HG03060 (cell line): ENCODE measurements at regions not wholly inside any gene's neighbourhood (a gene's known extent, or its start where the extent isn't known, plus 50 kb on each side); places are given as distances from the start of the nearest gene placed in this dataset.

Experiments used
- ATAC-seq: cut with Tn5 transposase; IDR thresholded peaks from one replicate; pipeline ENCODE4 v1.9.1; 2021; ENCODE audit warnings: low read depth, moderate number of reproducible peaks; ENCODE audit not compliant: unreplicated experiment

DNA sequence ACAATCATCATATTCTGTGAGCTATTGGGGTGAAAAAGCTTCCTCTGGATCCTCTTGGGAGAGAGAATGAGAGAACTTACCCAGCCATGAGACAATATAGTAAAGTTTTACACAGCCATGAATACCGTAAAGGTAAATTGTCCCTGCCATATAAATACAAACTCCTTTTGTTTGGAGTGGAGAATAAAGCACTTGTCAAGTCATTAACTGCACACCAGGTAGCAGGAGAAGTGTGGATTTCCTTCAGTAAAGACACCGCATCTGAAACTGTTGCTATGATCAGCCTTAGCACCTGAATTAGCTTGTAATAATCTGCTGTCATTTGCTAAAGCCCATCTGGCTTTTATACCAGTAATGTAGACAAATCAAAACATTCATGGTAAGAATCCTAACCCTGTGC lies 336.6 kb upstream of the SLCO3A1 start:
- no peak for ATAC-seq

DNA sequence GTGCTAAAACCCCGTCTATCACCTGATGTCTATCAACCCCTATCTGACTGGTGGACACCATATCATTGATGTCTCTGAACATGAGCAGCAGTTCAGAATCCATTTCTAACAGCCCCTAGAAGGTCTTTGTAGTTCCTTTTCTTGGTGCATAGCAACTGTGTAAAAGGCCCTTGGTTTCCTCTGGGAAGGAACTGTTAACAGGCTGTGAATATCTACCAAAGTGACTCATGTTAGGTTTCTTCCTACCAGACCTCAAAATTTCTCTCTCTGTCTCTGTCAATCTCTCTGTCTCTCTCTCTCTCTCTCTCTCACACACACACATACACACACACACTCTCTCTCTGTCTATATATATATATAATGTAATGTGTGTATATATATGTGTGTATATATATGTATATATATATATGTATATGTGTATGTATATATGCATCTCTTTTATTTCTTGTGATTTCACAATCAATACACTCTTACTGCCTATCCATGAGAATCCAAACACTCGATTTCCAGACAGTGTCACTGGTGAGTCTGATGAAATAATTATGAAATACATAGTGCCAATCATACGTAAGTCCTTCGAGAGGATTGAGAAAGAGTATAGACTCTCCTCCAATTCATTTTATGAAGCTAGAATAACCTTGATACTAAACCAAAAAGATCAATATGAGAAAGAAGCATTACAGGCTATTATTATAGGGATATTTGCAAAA lies 335.9 kb upstream of the SLCO3A1 start:
- ATAC-seq, result no peak

DNA sequence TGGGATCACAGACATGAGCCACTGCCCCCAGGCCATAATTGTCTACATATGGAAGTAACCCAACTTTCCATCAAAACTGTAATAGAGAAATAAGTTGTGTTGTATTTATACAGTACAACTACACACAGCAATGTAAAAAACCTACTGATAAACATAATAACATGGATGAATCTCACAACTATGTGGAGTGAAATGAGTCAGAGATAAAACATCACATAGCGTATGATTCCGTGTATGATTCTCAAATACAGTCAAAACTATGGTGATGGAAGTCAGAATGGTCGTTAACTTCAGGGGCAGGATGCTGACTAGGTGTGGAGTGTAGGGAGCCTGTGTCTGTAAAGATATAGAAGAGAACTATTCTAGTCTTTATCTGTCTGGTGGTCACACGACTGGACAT lies 332.7 kb upstream of the SLCO3A1 start:
- ATAC-seq, result no peak

DNA sequence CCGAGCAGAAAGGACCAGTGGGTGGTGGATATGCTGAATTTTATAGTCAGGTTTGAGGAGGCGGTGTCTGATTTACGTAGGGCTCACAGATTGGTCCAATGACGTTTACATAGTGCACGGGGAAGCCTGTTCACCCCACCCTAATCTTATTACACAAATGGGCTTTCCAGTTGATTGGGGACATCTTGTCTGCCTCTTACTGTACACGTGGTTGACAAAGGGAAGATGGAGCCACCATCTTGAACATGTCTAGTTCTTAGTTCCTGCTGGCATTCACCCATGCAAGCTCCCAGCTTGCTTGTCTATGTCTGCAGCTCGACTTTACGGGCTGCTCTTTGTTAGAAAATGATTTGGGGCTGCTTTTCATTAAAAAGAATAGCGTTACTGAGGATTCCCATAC lies 332.0 kb upstream of the SLCO3A1 start:
- no peak for ATAC-seq

DNA sequence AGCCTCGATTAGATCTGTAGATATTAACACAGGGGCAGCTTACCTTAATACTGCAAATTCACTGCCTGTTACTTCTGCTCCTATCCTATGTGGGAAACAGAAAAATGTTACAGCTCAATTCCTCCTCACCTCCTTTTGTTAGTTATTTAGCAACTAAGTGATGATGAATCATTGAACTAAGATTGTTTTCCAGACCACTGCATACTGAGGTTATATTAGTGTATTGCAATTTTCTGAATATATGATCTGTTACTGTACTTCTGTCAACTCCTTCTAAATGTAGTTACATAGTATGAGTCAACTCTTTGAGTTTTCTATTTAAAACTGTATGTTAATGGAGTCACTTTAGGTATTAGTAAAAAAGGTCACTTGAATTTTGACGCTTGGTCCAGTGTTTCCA lies 331.5 kb upstream of the SLCO3A1 start:
- ATAC-seq, result no peak

DNA sequence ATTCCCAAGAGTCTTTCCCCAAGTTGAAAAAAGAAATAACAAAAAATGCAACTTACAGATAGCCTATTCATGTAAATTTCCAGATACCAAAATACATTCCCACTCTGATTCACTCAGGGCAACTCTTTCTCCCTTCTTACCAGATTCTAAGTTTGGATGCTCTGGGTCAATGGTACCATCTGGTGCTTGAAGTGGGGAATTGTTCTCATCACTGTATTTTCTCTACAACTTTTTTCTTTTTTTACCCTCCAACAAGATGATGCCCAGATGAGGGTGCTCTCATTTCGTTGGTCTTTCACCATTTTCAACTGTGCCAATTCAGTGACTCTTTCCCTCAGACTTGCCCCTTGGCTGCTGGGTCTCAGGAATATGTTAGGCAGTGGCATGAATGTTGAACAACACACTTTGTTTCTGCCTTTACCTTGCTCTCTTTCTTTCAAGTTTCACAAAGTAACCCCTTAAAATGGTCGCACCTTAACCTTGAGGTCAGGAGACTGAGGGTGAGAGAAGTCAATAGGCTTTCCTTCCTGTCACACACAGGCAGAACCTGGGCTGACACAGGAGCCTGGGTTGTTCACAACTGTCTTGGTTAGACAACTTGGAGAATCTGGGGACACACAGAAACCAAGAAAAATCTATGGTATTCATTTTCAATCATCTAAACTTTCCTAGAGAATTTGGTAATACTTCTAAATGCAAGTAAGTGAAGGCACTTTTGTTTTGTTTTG lies 330.7 kb upstream of the SLCO3A1 start:
- no peak for ATAC-seq

DNA sequence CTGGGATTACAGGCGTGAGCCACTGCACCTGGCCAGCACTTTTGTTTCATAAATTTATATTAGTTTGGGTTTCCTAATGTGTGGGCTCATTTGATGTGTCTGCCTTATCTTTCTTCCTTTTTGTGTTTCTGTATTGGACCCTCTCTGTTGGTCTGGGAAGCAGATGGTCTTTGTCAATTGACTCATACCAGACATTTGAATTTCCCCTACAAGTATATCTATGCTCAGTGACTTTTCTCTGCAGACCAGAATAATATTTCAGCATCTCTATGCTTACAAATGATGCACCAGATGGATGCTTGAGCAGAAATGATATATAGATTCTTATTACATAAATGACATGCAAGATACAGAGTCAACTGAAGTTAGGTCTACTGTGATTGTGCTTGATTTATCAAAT lies 329.9 kb upstream of the SLCO3A1 start:
- no peak for ATAC-seq

DNA sequence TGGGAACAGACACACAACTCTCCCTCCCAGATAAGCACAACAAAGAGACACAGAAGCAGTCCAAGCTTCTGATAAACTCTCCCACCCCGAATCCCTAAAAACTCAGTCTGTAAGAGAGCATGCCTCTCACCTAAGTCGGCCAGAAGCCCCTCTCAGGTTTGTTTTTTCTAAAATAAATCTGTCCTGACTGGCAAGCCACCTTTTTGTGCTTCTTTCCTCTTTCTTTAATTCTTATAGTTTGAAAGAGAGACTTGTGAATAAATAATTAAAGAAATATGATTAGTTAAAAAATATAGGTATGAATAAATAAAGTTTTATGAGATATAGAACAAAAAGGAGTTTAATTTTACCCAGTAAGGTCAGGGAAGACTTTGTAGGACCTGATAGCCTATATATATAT lies 329.0 kb upstream of the SLCO3A1 start:
- ATAC-seq, result no peak

DNA sequence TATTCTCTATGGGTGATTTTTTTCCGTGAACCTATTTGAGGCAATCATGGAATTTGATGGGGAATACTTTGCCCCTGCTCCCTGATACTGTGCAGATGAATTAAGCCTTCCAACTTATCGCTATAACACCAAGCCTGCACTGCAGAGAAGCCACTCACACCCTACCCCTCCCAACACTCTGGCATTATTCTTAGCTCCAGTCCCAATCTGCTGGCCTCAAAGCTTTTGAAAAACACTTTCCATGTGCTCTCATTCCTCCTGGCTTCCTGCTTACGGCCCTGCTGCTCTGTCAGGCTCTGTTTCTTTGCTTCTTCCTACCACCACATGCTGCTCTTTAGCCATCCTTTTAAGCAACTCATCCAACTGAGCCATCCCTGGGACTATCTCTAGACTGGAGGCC lies 327.8 kb upstream of the SLCO3A1 start:
- ATAC-seq, result no peak

DNA sequence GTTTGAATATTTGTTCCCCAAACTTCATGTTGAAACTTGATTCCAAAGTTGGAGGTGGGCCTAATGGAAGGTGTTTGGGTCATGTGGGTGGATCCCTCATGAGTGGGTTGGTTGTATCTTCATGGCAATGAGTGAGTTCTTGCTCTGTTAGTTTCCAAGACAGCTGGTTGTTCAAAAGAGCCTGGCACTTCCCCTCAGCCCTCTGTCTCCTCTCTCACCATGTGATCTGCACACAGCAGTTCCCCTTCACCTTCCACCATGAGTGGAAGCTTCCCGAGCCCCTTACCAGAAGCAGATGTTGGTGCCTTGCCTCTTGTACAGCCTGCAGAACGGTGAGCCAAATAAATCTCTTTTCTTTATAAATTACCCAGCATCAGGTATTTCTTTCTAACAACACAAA lies 327.1 kb upstream of the SLCO3A1 start:
- no peak for ATAC-seq

DNA sequence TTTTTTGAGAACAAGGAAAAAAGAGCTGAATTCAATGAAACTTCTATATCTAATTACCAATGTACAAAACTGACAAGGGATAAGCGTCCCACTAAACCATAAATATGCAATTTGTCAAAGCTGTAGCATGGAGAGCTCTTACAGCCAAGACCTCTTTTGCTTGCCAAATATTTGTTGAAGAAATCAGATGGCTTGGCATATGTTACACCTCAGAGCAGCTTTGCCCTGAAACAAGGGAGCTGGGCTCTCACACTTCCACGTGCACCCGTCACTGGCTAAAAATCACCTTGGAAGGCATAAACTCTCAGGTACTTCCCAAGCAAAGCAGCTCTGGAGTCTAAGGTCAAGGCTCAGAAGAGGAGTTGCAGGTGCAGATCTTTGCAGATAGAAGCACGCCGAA lies 324.7 kb upstream of the SLCO3A1 start:
- no peak for ATAC-seq

DNA sequence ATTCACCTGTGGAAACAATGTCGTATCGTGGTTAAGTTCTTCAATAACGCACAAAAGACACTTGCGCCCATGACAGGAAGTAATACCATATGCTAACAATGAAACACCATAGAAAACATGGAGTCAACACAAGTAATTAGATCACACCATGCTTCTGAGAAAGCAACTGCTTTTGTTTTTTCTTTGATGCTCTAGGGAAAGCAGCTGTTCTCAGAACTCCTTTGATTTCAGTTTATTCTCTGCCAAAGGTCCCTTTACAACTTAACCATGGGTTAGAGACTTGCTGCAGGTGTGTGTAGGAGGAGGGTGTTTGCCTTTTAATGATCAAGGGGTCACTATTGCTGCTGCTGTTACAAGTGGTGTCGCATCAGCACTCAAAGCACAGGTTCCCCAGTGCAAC lies 324.0 kb upstream of the SLCO3A1 start:
- no peak for ATAC-seq

DNA sequence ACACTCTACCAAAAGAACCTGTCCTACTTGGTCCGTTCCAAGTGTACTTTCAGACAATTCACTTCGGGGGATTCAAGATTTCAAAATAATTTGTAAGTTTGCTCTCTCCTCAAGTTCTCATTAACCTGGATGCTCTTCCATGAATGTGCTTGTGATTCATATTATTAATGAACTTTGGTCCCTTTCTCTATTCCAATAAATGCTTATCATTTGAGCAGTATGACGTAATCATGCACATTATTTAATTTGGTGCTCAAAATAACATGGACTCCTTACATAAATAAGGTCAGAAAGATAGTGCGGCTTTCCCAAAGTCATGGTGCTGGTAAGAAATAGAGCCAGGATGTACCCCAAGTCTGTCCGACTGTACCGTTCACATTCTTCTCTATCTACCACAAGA lies 323.2 kb upstream of the SLCO3A1 start:
- no peak for ATAC-seq

DNA sequence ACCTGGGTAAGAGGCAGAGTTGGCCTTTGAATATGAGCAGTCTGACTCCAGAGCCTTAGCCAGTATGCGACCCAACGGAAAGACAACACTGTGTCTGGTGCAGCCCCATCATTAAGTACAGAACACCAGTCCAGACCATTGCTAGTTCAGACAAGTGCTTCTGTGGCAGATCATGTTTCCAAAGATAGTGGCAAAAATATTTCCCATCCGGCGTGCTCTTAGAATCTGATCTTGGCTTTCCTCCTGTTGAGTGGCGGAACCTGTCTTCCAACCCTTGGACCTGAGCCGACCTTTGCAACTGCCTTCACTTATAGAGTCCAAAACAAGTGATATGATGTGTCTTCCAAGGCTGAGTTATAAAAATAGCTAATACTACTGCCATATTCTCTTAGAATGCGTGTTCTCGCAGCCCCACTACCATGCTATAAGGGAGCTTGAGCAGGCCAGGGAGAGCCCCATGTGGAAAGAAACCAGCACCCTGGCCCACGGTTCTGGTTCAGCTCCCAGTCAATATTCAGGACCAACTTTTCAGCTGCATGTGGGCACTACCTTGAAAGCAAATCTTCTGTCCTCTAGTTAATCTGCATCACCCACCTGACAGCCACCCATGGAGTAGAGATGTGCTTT lies 322.4 kb upstream of the SLCO3A1 start:
- ATAC-seq, result no peak

DNA sequence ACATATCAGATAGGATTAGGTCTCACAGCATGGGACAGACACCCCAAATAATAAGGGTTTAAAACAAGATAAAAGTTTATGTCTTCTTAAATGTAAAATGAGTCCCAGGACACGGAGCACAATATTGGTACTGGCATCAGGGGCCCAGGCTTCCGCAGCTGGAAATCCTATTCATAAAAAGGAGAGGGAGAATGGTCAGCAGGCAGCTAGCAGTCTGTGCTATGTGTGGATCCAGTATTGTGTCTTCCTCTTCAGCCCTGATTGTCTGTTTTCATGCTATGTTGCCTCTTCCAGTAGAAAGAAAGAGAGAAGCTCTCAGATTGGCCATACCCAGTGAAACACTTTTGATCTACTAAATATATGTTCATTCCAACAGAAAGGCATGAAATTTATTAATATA lies 319.3 kb upstream of the SLCO3A1 start:
- ATAC-seq, result no peak

DNA sequence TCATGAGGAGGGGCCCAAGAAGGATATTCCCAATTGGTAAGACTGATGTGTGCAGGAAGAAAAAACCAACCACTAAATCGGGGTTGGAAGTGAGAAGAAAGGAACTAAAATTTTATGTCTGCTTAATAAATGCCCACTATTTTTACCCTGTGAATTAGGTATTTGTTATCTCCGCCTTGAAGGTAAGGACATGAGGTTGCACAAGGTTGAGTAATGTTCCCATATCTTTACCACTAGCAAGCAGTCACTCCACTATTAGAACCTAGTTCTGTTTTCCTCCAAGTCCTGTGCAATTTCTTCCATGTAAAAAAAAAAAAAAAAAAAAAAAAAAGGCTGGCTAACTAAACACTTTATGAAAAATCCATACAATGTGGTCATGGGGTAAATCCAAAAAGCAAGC lies 318.5 kb upstream of the SLCO3A1 start:
- ATAC-seq, result no peak

DNA sequence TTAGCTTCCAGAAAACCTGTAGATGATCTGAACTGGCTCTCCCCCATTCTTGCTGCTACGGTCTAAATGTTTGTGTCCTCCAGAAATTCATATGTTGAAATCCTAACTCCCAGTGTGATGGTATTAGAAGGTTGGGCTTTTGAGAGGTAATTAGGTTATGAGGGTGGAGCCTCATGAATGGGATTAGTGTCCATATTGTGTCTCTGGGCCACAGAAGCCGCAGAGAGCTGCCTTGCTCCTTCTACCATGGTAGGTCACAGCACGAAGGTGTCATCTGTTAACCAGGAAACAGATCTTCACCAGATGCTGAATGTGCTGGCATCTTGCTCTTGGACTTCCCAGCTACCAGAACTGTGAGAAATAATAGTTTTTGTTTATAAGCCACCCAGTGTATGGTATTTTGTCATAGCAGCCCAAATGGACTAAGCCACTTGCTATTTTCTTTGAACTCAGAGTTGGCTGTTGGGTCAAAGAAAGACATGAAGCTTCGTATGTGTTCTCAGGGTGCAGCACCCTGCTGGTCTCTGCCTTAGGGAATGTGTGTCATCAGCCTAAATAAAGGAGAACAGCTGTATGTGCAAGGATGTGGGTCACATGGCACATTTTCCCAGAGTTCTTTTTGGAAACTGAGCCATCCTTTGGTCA lies 317.5 kb upstream of the SLCO3A1 start:
- ATAC-seq, result no peak

DNA sequence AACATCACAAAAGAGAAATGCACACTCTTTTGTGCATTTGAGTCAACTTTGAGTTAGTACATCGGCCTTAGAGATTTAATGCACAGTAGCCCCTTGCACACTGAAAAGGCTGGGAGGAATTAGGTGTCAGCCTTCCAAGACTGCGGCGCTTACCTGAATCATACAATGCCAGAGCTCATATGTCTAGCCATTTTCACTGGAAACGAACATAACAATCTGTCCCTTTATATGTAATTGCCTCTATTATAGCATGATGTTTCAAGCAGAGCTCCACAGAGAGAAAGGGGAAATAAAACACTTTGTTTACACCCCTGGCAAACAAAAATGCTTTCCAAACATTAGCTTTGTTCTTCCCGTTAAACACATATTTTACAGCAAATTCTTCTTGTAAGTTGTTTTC lies 315.7 kb upstream of the SLCO3A1 start:
- ATAC-seq, result no peak

DNA sequence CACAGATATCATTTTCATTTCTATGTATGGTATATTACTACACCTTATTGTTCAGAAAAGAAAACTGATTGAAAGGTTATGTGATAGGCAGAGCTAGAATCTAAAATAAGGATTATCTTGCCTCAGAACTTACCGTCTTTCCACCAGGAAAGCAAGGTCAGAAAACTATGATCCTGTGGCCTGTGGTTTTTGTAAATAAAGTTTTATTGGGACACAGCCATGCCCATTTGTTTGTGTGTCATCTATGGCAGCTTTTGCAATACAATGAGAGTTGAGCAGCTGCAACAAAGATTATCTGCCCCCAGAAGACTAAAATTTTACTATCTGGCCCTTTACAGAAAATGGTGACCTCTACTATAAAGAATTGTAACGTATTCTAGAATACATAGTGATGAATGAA lies 314.7 kb upstream of the SLCO3A1 start:
- ATAC-seq, result no peak

DNA sequence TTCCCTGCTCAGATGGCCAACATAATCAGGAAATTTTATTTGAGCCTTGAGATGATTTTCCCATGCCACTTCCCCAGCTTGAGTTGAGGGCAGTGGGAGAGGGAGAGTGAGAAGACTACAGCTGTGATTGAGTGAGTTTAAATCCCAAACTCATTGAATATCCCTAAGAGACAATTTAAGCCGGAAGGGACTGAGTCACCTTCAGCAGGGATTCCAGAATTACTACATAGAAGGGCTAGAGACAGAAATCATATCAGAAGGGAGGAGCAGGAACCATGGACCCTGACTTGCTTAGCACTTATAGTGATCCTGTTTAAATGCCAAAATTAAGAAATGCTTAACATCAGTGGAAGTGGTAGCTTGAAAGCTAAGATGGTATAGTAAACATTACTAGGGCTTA lies 312.2 kb upstream of the SLCO3A1 start:
- ATAC-seq, result no peak

DNA sequence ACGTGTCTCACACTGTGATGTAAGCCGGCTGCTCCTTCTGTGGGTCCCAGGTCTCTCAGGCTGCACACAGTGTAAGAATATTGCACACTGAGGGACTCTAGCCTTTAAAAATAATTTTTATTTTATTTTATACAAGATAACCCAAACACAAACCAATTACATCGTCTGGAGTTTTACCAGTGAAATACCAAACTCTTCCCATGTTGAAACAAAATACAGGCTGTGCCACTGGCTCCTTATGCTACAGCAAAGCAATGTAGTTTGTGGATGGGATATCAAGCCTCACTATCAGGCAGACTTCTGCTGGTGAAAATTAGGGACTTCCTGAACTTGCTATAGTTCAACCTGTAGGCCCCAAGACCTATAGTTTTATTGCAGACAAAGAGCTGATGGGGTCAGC lies 311.3 kb upstream of the SLCO3A1 start:
- no peak for ATAC-seq

DNA sequence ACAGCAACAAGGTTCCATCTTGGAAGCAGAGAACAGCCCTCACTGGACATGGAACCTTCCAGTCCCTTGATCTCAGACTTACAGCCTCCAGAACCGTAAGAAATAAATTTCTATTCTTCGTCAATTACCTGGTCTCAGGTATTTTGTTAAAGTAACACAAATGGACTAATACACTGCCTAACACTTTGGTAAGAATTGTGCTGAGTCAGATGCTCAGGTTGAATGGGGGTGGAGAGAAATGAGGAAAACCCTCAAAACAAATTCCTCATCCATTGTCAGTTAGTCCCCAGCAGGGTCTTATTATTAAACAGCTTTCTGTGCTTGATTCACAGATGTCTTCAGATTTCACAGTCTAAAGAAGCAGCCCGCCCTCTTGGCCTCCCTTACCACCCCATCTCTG lies 306.2 kb upstream of the SLCO3A1 start:
- no peak for ATAC-seq
